Liver (tissue), 8 donors: ENCODE measurements at regions not wholly inside any gene's neighbourhood (a gene's known extent, or its start where the extent isn't known, plus 50 kb on each side); places are given as distances from the start of the nearest gene placed in this dataset.

Source experiments
- DNase-seq: peaks from one replicate; pipeline ENCODE4 v3.0.0-alpha.2; 2017; ENCODE audit warnings: low spot score
- H3K27ac ChIP-seq, 2 donors: one replicate each; pipeline ENCODE4 v1.7.0; 2013; ENCODE audit warnings: inconsistent platforms in 2 of 2, low read length in 2 of 2, control low read depth in 1 of 2, low read depth in 1 of 2, mild to moderate bottlenecking in 1 of 2
- H3K27me3 ChIP-seq, 4 donors: one replicate each; pipeline versions ENCODE4 v1.6.1 to v1.7.0; 2013; ENCODE audit warnings: low read length in 3 of 4, inconsistent platforms in 1 of 4, mild to moderate bottlenecking in 1 of 4, moderate library complexity in 1 of 4; ENCODE audit not compliant: control insufficient read depth in 4 of 4, insufficient read depth in 4 of 4
- H3K36me3 ChIP-seq, 4 donors: one replicate each; pipeline versions ENCODE4 v1.6.1 to v1.7.0; 2013; ENCODE audit warnings: low read length in 3 of 4, mild to moderate bottlenecking in 3 of 4, low read depth in 1 of 4, moderate library complexity in 1 of 4; ENCODE audit not compliant: control insufficient read depth in 4 of 4, insufficient read depth in 3 of 4
- H3K4me1 ChIP-seq, 4 donors: one replicate each; pipeline versions ENCODE4 v1.6.1 to v1.7.0; 2013; ENCODE audit warnings: low read length in 3 of 4, mild to moderate bottlenecking in 3 of 4, moderate library complexity in 1 of 4; ENCODE audit not compliant: control insufficient read depth in 4 of 4, insufficient read depth in 4 of 4
- H3K4me3 ChIP-seq, 3 donors: one replicate each; pipeline versions ENCODE4 v1.6.1 to v1.7.0; 2013; ENCODE audit warnings: low read length in 3 of 3, control low read depth in 1 of 3, low read depth in 1 of 3, mild to moderate bottlenecking in 1 of 3
- H3K9ac ChIP-seq, 2 donors: one replicate each; pipeline ENCODE4 v1.7.0; 2013; ENCODE audit warnings: low read length in 2 of 2, mild to moderate bottlenecking in 2 of 2, moderate library complexity in 2 of 2, control low read depth in 1 of 2, low read depth in 1 of 2
- H3K9me3 ChIP-seq, 4 donors: one replicate each; pipeline versions ENCODE4 v1.6.1 to v1.7.0; 2013; ENCODE audit warnings: low read length in 3 of 4; ENCODE audit not compliant: control insufficient read depth in 4 of 4
- ATF3 ChIP-seq: IDR thresholded peaks from 2 replicates; pipeline ENCODE4 v1.6.1; 2016; ENCODE audit warnings: antibody characterized with exemption
- CTCF ChIP-seq: fragments of 150-350 bp; IDR thresholded peaks from 2 replicates; pipeline ENCODE4 v1.5.1; 2017; ENCODE audit warnings: improper control_type of control experiment, low read depth, low read length; ENCODE audit not compliant: missing input control
- EGR1 ChIP-seq, 2 donors: IDR thresholded peaks; 2 replicates each; pipeline ENCODE4 v1.6.1; 2016 to 2018; ENCODE audit warnings: antibody characterized with exemption in 2 of 2, low read depth in 2 of 2
- FOXA1 ChIP-seq: IDR thresholded peaks from 2 replicates; pipeline ENCODE4 v1.6.1; 2016; ENCODE audit warnings: antibody characterized with exemption
- FOXA2 ChIP-seq: IDR thresholded peaks from 2 replicates; pipeline ENCODE4 v1.6.1; 2016; ENCODE audit warnings: antibody characterized with exemption
- GABPA ChIP-seq, 2 donors: IDR thresholded peaks in 1 of 2; conservative IDR thresholded peaks in 1 of 2; 2 replicates each; pipeline ENCODE4 v1.6.1; 2016; ENCODE audit warnings: antibody characterized with exemption in 2 of 2, mild to moderate bottlenecking in 1 of 2, moderate library complexity in 1 of 2
- HNF4A ChIP-seq, 2 donors: conservative IDR thresholded peaks; 2 replicates each; pipeline ENCODE4 v1.6.1; 2016; ENCODE audit warnings: antibody characterized with exemption in 2 of 2, mild to moderate bottlenecking in 2 of 2
- HNF4G ChIP-seq: IDR thresholded peaks from 2 replicates; pipeline ENCODE4 v1.6.1; 2016; ENCODE audit warnings: antibody characterized with exemption
- MAX ChIP-seq: IDR thresholded peaks from 2 replicates; pipeline ENCODE4 v1.6.1; 2016; ENCODE audit warnings: antibody characterized with exemption
- NR2F2 ChIP-seq: IDR thresholded peaks from 2 replicates; pipeline ENCODE4 v1.6.1; 2016; ENCODE audit warnings: antibody characterized with exemption
- RAD21 ChIP-seq, 2 donors: IDR thresholded peaks; 2 replicates each; pipeline ENCODE4 v1.6.1; 2016; ENCODE audit warnings: antibody characterized with exemption in 2 of 2, mild to moderate bottlenecking in 2 of 2
- REST ChIP-seq: IDR thresholded peaks from 2 replicates; pipeline ENCODE4 v1.6.1; 2016; ENCODE audit warnings: antibody characterized with exemption, mild to moderate bottlenecking
- RXRA ChIP-seq, 2 donors: IDR thresholded peaks; 2 replicates each; pipeline ENCODE4 v1.6.1; 2017 to 2018; ENCODE audit warnings: antibody characterized with exemption in 2 of 2, mild to moderate bottlenecking in 1 of 2
- SP1 ChIP-seq: IDR thresholded peaks from 2 replicates; pipeline ENCODE4 v1.6.1; 2018; ENCODE audit warnings: antibody characterized with exemption, mild to moderate bottlenecking
- TAF1 ChIP-seq: conservative IDR thresholded peaks from 2 replicates; pipeline ENCODE4 v1.6.1; 2016; ENCODE audit warnings: antibody characterized with exemption, mild to moderate bottlenecking
- YY1 ChIP-seq: IDR thresholded peaks from 2 replicates; pipeline ENCODE4 v1.6.1; 2016; ENCODE audit warnings: antibody characterized with exemption, mild to moderate bottlenecking
- ZBTB33 ChIP-seq: IDR thresholded peaks from 2 replicates; pipeline ENCODE4 v1.6.1; 2016; ENCODE audit warnings: antibody characterized with exemption
- WGBS: extraction: QIAGEN DNeasy Blood & Tissue Kit; methylation state at CpG from one replicate; pipeline ENCODE4 v1.1.7; 2013; 5-methylcytosine and 5-hydroxymethylcytosine counted together
- donor health status: healthy.
- donor health status: healthy.
- donor health status: healthy.
- donor health status: healthy.
- donor health status: healthy.

GRCh38 chr5:12488161-12488560, 583.9 kb upstream of the CTNND2 start:
- 70% methylated on average over 3 of the region's 3 CpGs for WGBS

More at GRCh38 chr5:12488161-12488560, 583.9 kb upstream of the CTNND2 start:
- Histone ChIP-seq H3K9me3 (peaks cover 0 to 9% (median 0%) of the 10 kb centered on the region in 4 donors), H3K36me3 (no peaks in the 10 kb centered on the region), H3K4me3 (no peak overlapping the region), H3K27ac (no peak overlapping the region), H3K27me3 (no peaks in the 10 kb centered on the region), H3K4me1 (no peaks in the 10 kb centered on the region), H3K9ac (no peak overlapping the region)
- no peak for DNase-seq
- no peak for TF ChIP-seq HNF4A (conservative IDR thresholded peaks at IDR 0.05)
- no peak for TF ChIP-seq REST
- no peak for TF ChIP-seq SP1
- no peak for TF ChIP-seq TAF1
- no peak for TF ChIP-seq YY1
- no peak for TF ChIP-seq RXRA (IDR thresholded peaks at IDR 0.05)
- no peak for TF ChIP-seq FOXA2
- no peak for TF ChIP-seq FOXA1
- TF ChIP-seq MAX, result no peak
- no peak for TF ChIP-seq EGR1 (IDR thresholded peaks at IDR 0.05; ENCODE audit: low read depth in 2 of 2)
- no peak for TF ChIP-seq NR2F2
- no peak for TF ChIP-seq HNF4G
- TF ChIP-seq RAD21 (IDR thresholded peaks at IDR 0.05), result no peak
- TF ChIP-seq CTCF, result no peak
- TF ChIP-seq ATF3, result no peak
- TF ChIP-seq GABPA (IDR thresholded peaks at IDR 0.05 in 1 of 2, conservative IDR thresholded peaks at IDR 0.05 in 1 of 2), result no peak
- TF ChIP-seq ZBTB33, result no peak
